ENCODE measurements at regions not wholly inside any gene's neighbourhood (a gene's known extent, or its start where the extent isn't known, plus 50 kb on each side); places are given as distances from the start of the nearest gene placed in this dataset.

GRCh38 chr6:49220293-49220692, 242.8 kb downstream of the MMUT start:
- WGBS (ENCODE audit: low lambda C conversion rate), result 2% methylated on average over 1 of the region's 1 CpG
- TF ChIP-seq ATF7 (IDR thresholded peaks at IDR 0.05), result peak; percentile 50; the same call in 1 of the 2 replicates
- TF ChIP-seq ATF7 (CRISPR knock-in tag; IDR thresholded peaks at IDR 0.05), result no peak
- TF ChIP-seq HMGA1 (CRISPR knock-in tag; conservative IDR thresholded peaks at IDR 0.05), result no peak
- no peak for TF ChIP-seq SNAI1 (CRISPR knock-in tag; IDR thresholded peaks at IDR 0.05; ENCODE audit: borderline replicate concordance)
- peak; percentile 3; the same call in 1 of the 2 replicates for TF ChIP-seq CREB1 (IDR thresholded peaks at IDR 0.05)
- no peak for TF ChIP-seq CREB1 (CRISPR knock-in tag; IDR thresholded peaks at IDR 0.05)
- TF ChIP-seq TARDBP (CRISPR knock-in tag; IDR thresholded peaks at IDR 0.05), result no peak
- Histone ChIP-seq H3K36me3 (replicated peaks in 1 of 2; ENCODE audit: control insufficient read depth in 1 of 2, insufficient read depth in 2 of 2, low read length in 2 of 2) (no peaks in the 10 kb centered on the region), H3K4me2 (ENCODE audit: low read depth, low read length) (no peak overlapping the region), H3K27ac (ENCODE audit: extremely low read length, insufficient read depth, low read length) (no peak overlapping the region), H3K27me3 (ENCODE audit: control insufficient read depth in 1 of 2, insufficient read depth in 2 of 2, low read length in 2 of 2) (no peaks in the 10 kb centered on the region), H3K79me2 (ENCODE audit: insufficient read depth, low read length) (no peaks in the 10 kb centered on the region), H3K4me1 (ENCODE audit: insufficient read depth, low read length) (no peaks in the 10 kb centered on the region), H2AFZ (ENCODE audit: low read length) (no peak overlapping the region), H3K9ac (ENCODE audit: insufficient read depth, low read depth, low read length) (no peak overlapping the region), H3K4me3 (replicated peaks in 1 of 3; ENCODE audit: insufficient read depth in 1 of 3, low read depth in 2 of 3, low read length in 3 of 3) (no peak overlapping the region; a peak in 1 of 6 replicates), H4K20me1 (ENCODE audit: insufficient read depth, low read length) (no peaks in the 10 kb centered on the region), H3K9me3 (ENCODE audit: low read length) (no peaks in the 10 kb centered on the region)
- no peak for DNase-seq (ENCODE audit: low spot score)
- no peak for FAIRE-seq
- ChIA-PET CTCF (ENCODE audit: low intra/inter-chr PET ratio, low total read pairs) (no interaction called here), POLR2A (no interaction called here)
- in situ Hi-C loops (cut with HindIII; ENCODE audit: extremely low pct_ligation_motif_present, low pct_unique_long_range_greater_than_20kb), result no loop called here
- intact Hi-C loops (cut with micrococcal nuclease; ENCODE audit: unreplicated experiment), result no loop called here
- BruUV-seq (replicated peaks), result no TSS peak
- ATAC-seq, result no peak

GRCh38 chr6:49205526-49205925, 257.5 kb downstream of the MMUT start:
- ChIA-PET CTCF (ENCODE audit: low intra/inter-chr PET ratio, low total read pairs) (no interaction called here), POLR2A (no interaction called here)
- no peaks in the 10 kb centered on the region for H3K27me3 ChIP-seq (ENCODE audit: control insufficient read depth in 1 of 2, insufficient read depth in 2 of 2, low read length in 2 of 2)
- H3K4me1 ChIP-seq (ENCODE audit: insufficient read depth, low read length), result no peaks in the 10 kb centered on the region
- no peak overlapping the region for H3K9ac ChIP-seq (ENCODE audit: insufficient read depth, low read depth, low read length)
- FAIRE-seq, result no peak
- H3K79me2 ChIP-seq (ENCODE audit: insufficient read depth, low read length), result no peaks in the 10 kb centered on the region
- no peak overlapping the region for H2AFZ ChIP-seq (ENCODE audit: low read length)
- TF ChIP-seq ZNF567 (CRISPR knock-in tag; IDR thresholded peaks at IDR 0.05; ENCODE audit: borderline replicate concordance) (no peak), PREB (CRISPR knock-in tag; IDR thresholded peaks at IDR 0.05) (no peak), MATR3 (CRISPR knock-in tag; IDR thresholded peaks at IDR 0.05) (no peak), TBL1XR1 (IDR thresholded peaks at IDR 0.05; ENCODE audit: borderline replicate concordance, low read length, partially characterized antibody) (no peak), ZNF367 (CRISPR knock-in tag; IDR thresholded peaks at IDR 0.05; ENCODE audit: borderline replicate concordance) (no peak), KAT7 (CRISPR knock-in tag; IDR thresholded peaks at IDR 0.05; ENCODE audit: borderline replicate concordance) (no peak), HDAC1 (CRISPR knock-in tag; IDR thresholded peaks at IDR 0.05) (no peak), TFDP1 (CRISPR knock-in tag; IDR thresholded peaks at IDR 0.05; ENCODE audit: borderline replicate concordance) (no peak), ZFP82 (CRISPR knock-in tag; IDR thresholded peaks at IDR 0.05; ENCODE audit: borderline replicate concordance) (no peak), DRAP1 (CRISPR knock-in tag; IDR thresholded peaks at IDR 0.05) (no peak), NR2F2 (IDR thresholded peaks at IDR 0.05; ENCODE audit: borderline replicate concordance, low read depth) (no peak)
- H3K27ac ChIP-seq (ENCODE audit: extremely low read length, insufficient read depth, low read length), result no peak overlapping the region
- no peak overlapping the region for H3K4me3 ChIP-seq (replicated peaks in 1 of 3; ENCODE audit: insufficient read depth in 1 of 3, low read depth in 2 of 3, low read length in 3 of 3)
- no peak for DNase-seq (ENCODE audit: low spot score)
- no peak for ATAC-seq
- H3K36me3 ChIP-seq (replicated peaks in 1 of 2; ENCODE audit: control insufficient read depth in 1 of 2, insufficient read depth in 2 of 2, low read length in 2 of 2), result no peaks in the 10 kb centered on the region
- no peak overlapping the region for H3K4me2 ChIP-seq (ENCODE audit: low read depth, low read length)
- WGBS (ENCODE audit: low lambda C conversion rate), result 1% methylated on average over 2 of the region's 2 CpGs
- no TSS peak for BruUV-seq (replicated peaks)
- no peaks in the 10 kb centered on the region for H4K20me1 ChIP-seq (ENCODE audit: insufficient read depth, low read length)
- intact Hi-C loops (cut with micrococcal nuclease; ENCODE audit: unreplicated experiment) (no loop called here), in situ Hi-C loops (cut with HindIII; ENCODE audit: extremely low pct_ligation_motif_present, low pct_unique_long_range_greater_than_20kb) (no loop called here)
- H3K9me3 ChIP-seq (ENCODE audit: low read length), result no peaks in the 10 kb centered on the region
